ENCODE measurements at regions not wholly inside any gene's neighbourhood (a gene's known extent, or its start where the extent isn't known, plus 50 kb on each side); places are given as distances from the start of the nearest gene placed in this dataset.

- DNase-seq (ENCODE audit: low read depth) = no peak
- TF ChIP-seq MAX (IDR thresholded peaks at IDR 0.05; ENCODE audit: low read depth, low read length) = no peak
- no peak for TF ChIP-seq CTCF (IDR thresholded peaks at IDR 0.05; ENCODE audit: low read depth, low read length)
- H3K4me3 ChIP-seq (ENCODE audit: low read depth, low read length) = no peak overlapping the region
Observed at GRCh38 chr2:144249035-144249637, 270.8 kb downstream of the ZEB2 start.

GRCh38 chr2:144248350-144249034, 271.4 kb downstream of the ZEB2 start:
- DNase-seq (ENCODE audit: low read depth) = no peak
- no peak for TF ChIP-seq MAX (IDR thresholded peaks at IDR 0.05; ENCODE audit: low read depth, low read length)
- TF ChIP-seq MYC (IDR thresholded peaks at IDR 0.05; ENCODE audit: low read depth, low read length) = no peak
- no peak for TF ChIP-seq POLR2A (IDR thresholded peaks at IDR 0.05; ENCODE audit: extremely low read depth, insufficient read length)
- TF ChIP-seq CTCF (IDR thresholded peaks at IDR 0.05; ENCODE audit: low read depth, low read length) = no peak
- H3K4me3 ChIP-seq (ENCODE audit: low read depth, low read length) = no peak overlapping the region

- H3K4me3 ChIP-seq (ENCODE audit: low read depth, low read length) = no peak overlapping the region
- no peak for TF ChIP-seq MAX (IDR thresholded peaks at IDR 0.05; ENCODE audit: low read depth, low read length)
- TF ChIP-seq MYC (IDR thresholded peaks at IDR 0.05; ENCODE audit: low read depth, low read length) = no peak
- no peak for TF ChIP-seq CTCF (IDR thresholded peaks at IDR 0.05; ENCODE audit: low read depth, low read length)
- no peak for TF ChIP-seq POLR2A (IDR thresholded peaks at IDR 0.05; ENCODE audit: extremely low read depth, insufficient read length)
- no peak for DNase-seq (ENCODE audit: low read depth)
Observed at GRCh38 chr2:144244938-144245337, 275.0 kb downstream of the ZEB2 start.

- no peak for DNase-seq (ENCODE audit: low read depth)
- no peak overlapping the region for H3K4me3 ChIP-seq (ENCODE audit: low read depth, low read length)
- TF ChIP-seq MYC (IDR thresholded peaks at IDR 0.05; ENCODE audit: low read depth, low read length) = no peak
Observed at GRCh38 chr2:144242311-144242710, 277.6 kb downstream of the ZEB2 start.

GRCh38 chr2:144241801-144242200, 278.1 kb downstream of the ZEB2 start:
- no peak for TF ChIP-seq POLR2A (IDR thresholded peaks at IDR 0.05; ENCODE audit: extremely low read depth, insufficient read length)
- no peak for TF ChIP-seq MYC (IDR thresholded peaks at IDR 0.05; ENCODE audit: low read depth, low read length)
- no peak for TF ChIP-seq MAX (IDR thresholded peaks at IDR 0.05; ENCODE audit: low read depth, low read length)
- no peak for TF ChIP-seq CTCF (IDR thresholded peaks at IDR 0.05; ENCODE audit: low read depth, low read length)
- H3K4me3 ChIP-seq (ENCODE audit: low read depth, low read length) = no peak overlapping the region
- DNase-seq (ENCODE audit: low read depth) = no peak

GRCh38 chr2:144240656-144241339, 279.1 kb downstream of the ZEB2 start:
- DNase-seq (ENCODE audit: low read depth) = no peak
- no peak for TF ChIP-seq MYC (IDR thresholded peaks at IDR 0.05; ENCODE audit: low read depth, low read length)
- H3K4me3 ChIP-seq (ENCODE audit: low read depth, low read length) = no peak overlapping the region
